GM12872 (cell line): ENCODE measurements at regions not wholly inside any gene's neighbourhood (a gene's known extent, or its start where the extent isn't known, plus 50 kb on each side); places are given as distances from the start of the nearest gene placed in this dataset.

ENCODE experiments used
- TF ChIP-seq, protein P1 (sequence below): IDR thresholded peaks from 3 replicates; pipeline ENCODE4 v1.5.1; 2011; ENCODE audit warnings: low read depth, mild to moderate bottlenecking, low read length, moderate library complexity; ENCODE audit not compliant: insufficient read depth

DNA sequence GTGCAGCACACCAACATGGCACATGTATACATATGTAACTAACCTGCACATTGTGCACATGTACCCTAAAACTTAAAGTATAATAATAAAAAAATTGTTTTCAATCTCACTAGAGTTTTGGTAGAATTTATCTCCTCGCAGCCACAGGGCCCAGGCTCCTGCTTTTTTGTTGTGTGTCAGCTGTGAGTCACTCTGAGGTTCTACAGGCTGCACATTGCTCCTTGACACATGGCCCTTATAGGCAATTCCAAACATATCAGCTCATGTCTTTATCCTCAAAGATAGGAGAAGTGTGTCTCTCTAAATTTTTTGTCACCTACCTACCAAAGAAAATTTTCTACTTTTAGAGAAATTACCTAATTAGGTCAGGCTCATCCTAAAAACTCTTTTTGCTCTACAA, 252.1 kb upstream of the ADGRL3 start:
- TF ChIP-seq, protein P1, sequence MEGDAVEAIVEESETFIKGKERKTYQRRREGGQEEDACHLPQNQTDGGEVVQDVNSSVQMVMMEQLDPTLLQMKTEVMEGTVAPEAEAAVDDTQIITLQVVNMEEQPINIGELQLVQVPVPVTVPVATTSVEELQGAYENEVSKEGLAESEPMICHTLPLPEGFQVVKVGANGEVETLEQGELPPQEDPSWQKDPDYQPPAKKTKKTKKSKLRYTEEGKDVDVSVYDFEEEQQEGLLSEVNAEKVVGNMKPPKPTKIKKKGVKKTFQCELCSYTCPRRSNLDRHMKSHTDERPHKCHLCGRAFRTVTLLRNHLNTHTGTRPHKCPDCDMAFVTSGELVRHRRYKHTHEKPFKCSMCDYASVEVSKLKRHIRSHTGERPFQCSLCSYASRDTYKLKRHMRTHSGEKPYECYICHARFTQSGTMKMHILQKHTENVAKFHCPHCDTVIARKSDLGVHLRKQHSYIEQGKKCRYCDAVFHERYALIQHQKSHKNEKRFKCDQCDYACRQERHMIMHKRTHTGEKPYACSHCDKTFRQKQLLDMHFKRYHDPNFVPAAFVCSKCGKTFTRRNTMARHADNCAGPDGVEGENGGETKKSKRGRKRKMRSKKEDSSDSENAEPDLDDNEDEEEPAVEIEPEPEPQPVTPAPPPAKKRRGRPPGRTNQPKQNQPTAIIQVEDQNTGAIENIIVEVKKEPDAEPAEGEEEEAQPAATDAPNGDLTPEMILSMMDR: no peak

DNA sequence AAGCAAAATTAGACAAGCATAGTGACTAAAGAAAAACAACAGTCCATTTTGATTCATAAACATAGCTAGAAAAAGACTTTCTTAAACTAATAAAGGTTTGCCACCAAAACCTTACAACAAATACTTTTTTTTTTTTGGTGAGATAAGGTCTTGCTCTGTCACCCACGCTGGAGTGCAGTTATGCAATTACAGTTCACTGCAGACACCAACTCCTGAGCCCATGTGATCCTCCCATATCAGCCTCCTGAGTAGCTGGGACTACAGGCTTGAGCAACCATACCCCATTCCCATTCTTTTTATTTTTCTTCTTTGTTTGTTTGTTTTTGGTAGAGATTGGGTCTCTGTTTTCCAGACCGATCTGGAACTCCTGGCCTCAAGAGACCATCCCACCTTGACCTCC, 247.2 kb upstream of the ADGRL3 start:
- TF ChIP-seq, protein P1: no peak

DNA sequence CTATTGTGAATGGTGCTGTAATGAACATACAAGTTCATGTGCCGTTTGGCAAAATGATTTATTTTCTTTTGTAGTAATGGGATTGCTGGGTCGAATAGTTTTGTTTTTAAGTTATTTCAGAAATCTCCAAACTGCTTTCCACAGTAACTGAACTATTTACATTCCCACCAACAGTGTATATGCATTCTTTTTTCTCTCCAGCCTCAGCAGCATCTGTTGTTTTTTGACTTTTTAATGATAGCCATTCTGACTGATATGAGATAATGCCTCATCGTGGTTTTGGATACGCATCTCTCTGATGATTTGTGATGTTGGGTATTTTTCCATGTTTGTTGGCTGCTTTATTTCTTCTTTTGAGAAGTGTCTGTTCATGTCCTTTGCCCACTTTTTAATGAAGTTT, 246.3 kb upstream of the ADGRL3 start:
- TF ChIP-seq, protein P1: no peak

DNA sequence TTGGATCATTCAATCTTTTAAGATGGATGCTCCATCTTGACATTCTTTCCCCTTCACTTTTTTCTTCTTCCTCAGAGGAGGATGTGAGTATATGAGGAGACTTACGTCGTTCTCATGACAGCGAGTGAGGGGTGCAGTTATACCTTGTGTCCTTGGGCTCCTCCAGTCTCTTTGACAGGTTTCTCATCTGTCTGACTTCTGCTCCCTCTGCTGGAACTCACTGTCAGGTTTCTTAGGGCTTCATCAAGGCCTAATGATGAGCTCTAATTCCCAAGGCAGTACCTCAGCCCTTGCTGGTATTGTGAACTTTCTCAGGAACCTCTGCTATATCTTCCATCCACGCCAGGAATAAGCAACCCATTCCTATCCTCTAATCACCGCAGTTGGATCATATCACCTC, 237.8 kb upstream of the ADGRL3 start:
- TF ChIP-seq, protein P1: no peak

DNA sequence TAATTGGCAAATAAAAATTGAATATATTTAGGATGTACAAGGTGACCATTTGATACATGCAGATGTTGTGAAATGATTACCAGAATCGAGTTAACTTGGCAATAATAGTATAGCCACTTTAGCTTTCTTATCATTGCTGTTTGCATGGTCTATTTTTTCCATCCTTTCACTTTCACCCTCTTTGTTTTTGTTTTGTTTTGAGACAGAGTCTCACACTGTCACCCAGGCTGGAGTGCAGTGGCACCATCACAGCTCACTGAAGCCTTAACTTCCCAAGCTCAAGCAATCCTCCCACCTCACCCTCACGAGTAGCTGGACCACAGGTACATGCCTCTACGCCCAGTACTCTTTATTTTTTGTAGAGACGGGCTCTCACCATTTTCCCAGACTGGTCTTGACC, 218.6 kb upstream of the ADGRL3 start:
- TF ChIP-seq, protein P1: no peak

DNA sequence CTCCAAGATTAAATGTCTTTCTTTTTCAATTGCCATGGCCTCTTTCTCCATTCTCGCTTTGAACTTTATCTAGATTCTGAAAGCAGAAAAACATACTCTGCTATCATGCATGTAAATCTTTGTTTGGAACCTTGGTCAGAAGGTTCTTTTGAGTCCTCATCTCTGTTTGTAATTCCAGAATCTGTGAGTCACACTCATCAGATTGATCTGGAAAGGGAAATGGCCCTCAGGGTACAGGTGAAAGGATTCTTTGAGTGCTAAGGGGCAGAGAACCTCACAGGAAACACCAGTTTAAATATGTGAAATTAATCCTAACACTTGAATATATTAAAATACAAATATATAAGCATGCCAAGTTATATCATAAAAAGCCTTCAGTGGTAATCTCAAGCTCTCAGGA, 211.0 kb upstream of the ADGRL3 start:
- TF ChIP-seq, protein P1: no peak

DNA sequence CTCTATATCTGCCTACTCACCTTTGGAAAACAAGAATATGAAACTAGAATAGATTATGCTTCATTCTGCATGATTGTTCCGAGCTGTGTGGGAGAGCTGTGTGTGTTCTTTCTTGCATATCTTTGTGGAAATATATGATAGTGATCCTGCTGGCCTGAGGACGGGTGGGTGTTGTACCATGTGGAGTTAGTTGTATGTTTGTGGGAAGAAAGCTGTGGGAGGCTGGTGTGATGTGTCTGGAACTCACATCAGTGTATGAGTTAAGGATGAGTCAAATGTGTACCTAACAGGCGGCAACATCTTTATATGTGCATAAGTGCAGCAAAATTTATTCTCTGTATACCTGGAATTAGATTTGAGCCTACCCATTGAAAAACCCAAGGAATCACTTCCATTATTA, 208.1 kb upstream of the ADGRL3 start:
- TF ChIP-seq, protein P1: no peak

DNA sequence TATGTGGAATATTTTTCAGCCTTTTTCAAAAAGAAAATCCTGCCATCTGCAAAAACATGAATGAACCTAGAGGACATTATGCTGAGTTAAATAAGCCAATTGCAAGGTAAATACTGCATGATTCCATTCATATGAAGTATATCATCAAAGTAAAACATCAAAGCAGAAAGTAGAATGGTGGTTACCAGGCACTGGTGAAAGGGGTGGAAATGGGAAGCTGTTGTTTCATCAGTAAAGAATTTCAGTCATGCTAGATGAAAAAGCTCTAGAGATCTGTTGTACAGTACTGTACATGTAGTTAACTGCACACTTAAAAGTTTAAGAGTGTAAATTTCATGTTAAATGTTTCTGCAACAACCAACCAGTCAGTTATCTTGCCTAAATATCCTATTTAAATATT, 196.8 kb upstream of the ADGRL3 start:
- TF ChIP-seq, protein P1: no peak
